HG03025 (cell line): ENCODE measurements at regions not wholly inside any gene's neighbourhood (a gene's known extent, or its start where the extent isn't known, plus 50 kb on each side); places are given as distances from the start of the nearest gene placed in this dataset.

Source experiments
- ATAC-seq: cut with Tn5 transposase; IDR thresholded peaks from one replicate; pipeline ENCODE4 v1.9.1; 2021; ENCODE audit warnings: mild to moderate bottlenecking, moderate library complexity; ENCODE audit not compliant: unreplicated experiment, low FRiP score

- ATAC-seq: no peak
These were observed 292.2 kb downstream of the CDH11 start for GRCh38 chr16:64829678-64830077.

- no peak for ATAC-seq
These were observed 295.5 kb downstream of the CDH11 start for GRCh38 chr16:64826374-64826773.

- ATAC-seq: no peak
These were observed 298.3 kb downstream of the CDH11 start for GRCh38 chr16:64823481-64824075.

GRCh38 chr16:64809876-64810629 is 311.8 kb downstream of the CDH11 start:
- no peak for ATAC-seq

- ATAC-seq: no peak
These were observed 313.4 kb downstream of the CDH11 start for GRCh38 chr16:64808474-64808873.

GRCh38 chr16:64791756-64792155 is 330.1 kb downstream of the CDH11 start:
- ATAC-seq: no peak

- no peak for ATAC-seq
These were observed 337.2 kb downstream of the CDH11 start for GRCh38 chr16:64784635-64785034.

- ATAC-seq: no peak
These were observed 339.4 kb downstream of the CDH11 start for GRCh38 chr16:64782484-64782883.

GRCh38 chr16:64780445-64780844 is 341.4 kb downstream of the CDH11 start:
- no peak for ATAC-seq

- ATAC-seq: no peak
These were observed 343.1 kb downstream of the CDH11 start for GRCh38 chr16:64778777-64779176.

GRCh38 chr16:64773638-64774037 is 348.2 kb downstream of the CDH11 start:
- ATAC-seq: no peak

- no peak for ATAC-seq
These were observed 348.7 kb downstream of the CDH11 start for GRCh38 chr16:64773184-64773583.

GRCh38 chr16:64771273-64771672 is 350.6 kb downstream of the CDH11 start:
- no peak for ATAC-seq

- no peak for ATAC-seq
These were observed 359.7 kb downstream of the CDH11 start for GRCh38 chr16:64762211-64762610.

- no peak for ATAC-seq
These were observed 367.6 kb downstream of the CDH11 start for GRCh38 chr16:64754279-64754678.

- no peak for ATAC-seq
These were observed 370.0 kb downstream of the CDH11 start for GRCh38 chr16:64751906-64752305.

GRCh38 chr16:64749346-64749745 is 372.5 kb downstream of the CDH11 start:
- no peak for ATAC-seq

- ATAC-seq: no peak
These were observed 376.5 kb downstream of the CDH11 start for GRCh38 chr16:64745258-64745930.

GRCh38 chr16:64742455-64743223 is 379.2 kb downstream of the CDH11 start:
- ATAC-seq: no peak

GRCh38 chr16:64740261-64740660 is 381.6 kb downstream of the CDH11 start:
- no peak for ATAC-seq
